Stomach (tissue), 8 donors: ENCODE measurements at regions not wholly inside any gene's neighbourhood (a gene's known extent, or its start where the extent isn't known, plus 50 kb on each side); places are given as distances from the start of the nearest gene placed in this dataset.

ENCODE experiments used
- DNase-seq, 2 donors: peaks; one replicate each; pipeline versions ENCODE4 v3.0.0 to v3.0.0-alpha.2; 2013 to 2019
- H3K27ac ChIP-seq, 5 donors: fragments of 200-600 bp in 4 of 5; sonication (generic) in 4 of 5; one replicate each; pipeline ENCODE4 v1.5.1; 2013 to 2019; ENCODE audit warnings: mild to moderate bottlenecking in 1 of 5, moderate library complexity in 1 of 5
- H3K27me3 ChIP-seq, 3 donors: fragments of 200-600 bp; sonication (generic); one replicate each; pipeline ENCODE4 v1.5.1; 2017 to 2019; ENCODE audit warnings: mixed run types in 1 of 3
- H3K36me3 ChIP-seq, 4 donors: fragments of 200-600 bp; sonication (generic); 1 replicate in 3 of 4; 2 replicates in 1 of 4; pipeline ENCODE4 v1.5.1; 2016 to 2019
- H3K4me1 ChIP-seq, 4 donors: fragments of 200-600 bp; sonication (generic); one replicate each; pipeline ENCODE4 v1.5.1; 2016 to 2019
- H3K4me3 ChIP-seq, 4 donors: fragments of 200-600 bp; sonication (generic) in 3 of 4; one replicate each; pipeline ENCODE4 v1.5.1; 2016 to 2019; ENCODE audit warnings: mild to moderate bottlenecking in 1 of 4
- H3K9me3 ChIP-seq, 4 donors: fragments of 200-600 bp; sonication (generic); one replicate each; pipeline ENCODE4 v1.5.1; 2016 to 2019
- CTCF ChIP-seq, 7 experiments: fragments of 450-650 bp in 4 of 7; fragments of 200-600 bp in 3 of 7; sonication (generic) in 3 of 7; IDR thresholded peaks; one replicate each; pipeline ENCODE4 v1.5.1; 2016 to 2019; ENCODE audit warnings: antibody characterized with exemption in 7 of 7, control low read depth in 2 of 7, mild to moderate bottlenecking in 1 of 7
- EP300 ChIP-seq: sonication (generic); formaldehyde crosslinking; IDR thresholded peaks from one replicate; pipeline ENCODE4 v1.6.1; 2017; ENCODE audit warnings: antibody characterized with exemption
- POLR2A ChIP-seq, 4 donors: fragments of 450-650 bp; IDR thresholded peaks; one replicate each; pipeline ENCODE4 v1.6.1; 2016; ENCODE audit warnings: antibody characterized with exemption in 4 of 4, control low read depth in 2 of 4, mild to moderate bottlenecking in 1 of 4, moderate library complexity in 1 of 4
- POLR2AphosphoS5 ChIP-seq, 3 donors: sonication (generic); formaldehyde crosslinking; IDR thresholded peaks; one replicate each; pipeline ENCODE4 v1.6.1; 2016; ENCODE audit warnings: antibody characterized with exemption in 3 of 3
- WGBS, 5 donors: extraction: QIAGEN DNeasy Blood & Tissue Kit in 3 of 5; methylation state at CpG; one replicate each; pipeline versions ENCODE4 v1.1.5 to v1.1.7; 2013 to 2018; 5-methylcytosine and 5-hydroxymethylcytosine counted together
- intact Hi-C: fragments of 100-400 bp; cut with DNase I; formaldehyde crosslinking; loops from one replicate; pipeline ENCODE4 v1.15.1; 2023; ENCODE audit warnings: low total_unique reads
- donor health status: healthy with polysubstance abuse.
- donor health status: Bipolar disorder and iron deficiency.
- donor health status: healthy.

GRCh38 chr1:30420519-30421050 is 302.8 kb downstream of the MATN1 start:
- 58 to 76% (median 74%) methylated on average over 7 of the region's 7 CpGs for WGBS, 5 donors
- no peak for DNase-seq

DNA sequence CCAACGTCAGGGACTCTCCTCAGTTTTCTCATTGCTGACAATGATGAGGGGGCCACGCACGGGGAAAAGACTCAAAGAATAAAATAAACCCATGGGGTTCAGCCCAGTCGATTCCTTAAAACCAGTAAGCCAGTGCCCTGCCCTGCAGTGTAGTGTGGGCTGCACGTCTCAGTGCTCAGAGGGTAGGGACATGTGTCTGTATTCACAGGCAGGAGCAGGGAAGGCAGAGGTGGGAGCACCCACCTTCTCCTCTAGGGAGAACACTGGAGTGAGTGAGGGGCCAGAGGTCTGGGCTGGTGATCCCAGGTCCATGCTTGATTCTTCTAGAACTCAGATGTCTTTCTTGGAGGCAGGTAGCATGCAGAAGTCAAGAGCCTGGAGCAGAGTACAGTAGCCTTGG is 303.6 kb downstream of the MATN1 start:
- peaks cover 0 to 43% (median 8%) of the 10 kb centered on the region in 3 donors for H3K27me3 ChIP-seq
- H3K9me3 ChIP-seq: no peaks in the 10 kb centered on the region
- no peaks in the 10 kb centered on the region for H3K36me3 ChIP-seq
- 62 to 76% (median 68%) methylated on average over 5 of the region's 5 CpGs for WGBS, 5 donors
- TF ChIP-seq POLR2A (IDR thresholded peaks at IDR 0.05): no peak
- TF ChIP-seq EP300: no peak
- TF ChIP-seq POLR2AphosphoS5 (IDR thresholded peaks at IDR 0.05): no peak
- no peak for TF ChIP-seq CTCF (IDR thresholded peaks at IDR 0.05)
- H3K4me1 ChIP-seq: no peaks in the 10 kb centered on the region
- no peak for DNase-seq
- H3K27ac ChIP-seq: no peak overlapping the region
- intact Hi-C loops: no loop called here
- no peak overlapping the region for H3K4me3 ChIP-seq

More at GRCh38 chr1:30420519-30421050, 302.8 kb downstream of the MATN1 start:
- TF ChIP-seq POLR2AphosphoS5 (IDR thresholded peaks at IDR 0.05): no peak
- no peak for TF ChIP-seq EP300
- no peak for TF ChIP-seq CTCF (IDR thresholded peaks at IDR 0.05)
- TF ChIP-seq POLR2A (IDR thresholded peaks at IDR 0.05): no peak
- no peak overlapping the region for H3K4me3 ChIP-seq
- no peaks in the 10 kb centered on the region for H3K9me3 ChIP-seq
- peaks cover 0 to 43% (median 8%) of the 10 kb centered on the region in 3 donors for H3K27me3 ChIP-seq
- H3K4me1 ChIP-seq: no peaks in the 10 kb centered on the region
- no peak overlapping the region for H3K27ac ChIP-seq
- H3K36me3 ChIP-seq: no peaks in the 10 kb centered on the region
- intact Hi-C loops: no loop called here

DNA sequence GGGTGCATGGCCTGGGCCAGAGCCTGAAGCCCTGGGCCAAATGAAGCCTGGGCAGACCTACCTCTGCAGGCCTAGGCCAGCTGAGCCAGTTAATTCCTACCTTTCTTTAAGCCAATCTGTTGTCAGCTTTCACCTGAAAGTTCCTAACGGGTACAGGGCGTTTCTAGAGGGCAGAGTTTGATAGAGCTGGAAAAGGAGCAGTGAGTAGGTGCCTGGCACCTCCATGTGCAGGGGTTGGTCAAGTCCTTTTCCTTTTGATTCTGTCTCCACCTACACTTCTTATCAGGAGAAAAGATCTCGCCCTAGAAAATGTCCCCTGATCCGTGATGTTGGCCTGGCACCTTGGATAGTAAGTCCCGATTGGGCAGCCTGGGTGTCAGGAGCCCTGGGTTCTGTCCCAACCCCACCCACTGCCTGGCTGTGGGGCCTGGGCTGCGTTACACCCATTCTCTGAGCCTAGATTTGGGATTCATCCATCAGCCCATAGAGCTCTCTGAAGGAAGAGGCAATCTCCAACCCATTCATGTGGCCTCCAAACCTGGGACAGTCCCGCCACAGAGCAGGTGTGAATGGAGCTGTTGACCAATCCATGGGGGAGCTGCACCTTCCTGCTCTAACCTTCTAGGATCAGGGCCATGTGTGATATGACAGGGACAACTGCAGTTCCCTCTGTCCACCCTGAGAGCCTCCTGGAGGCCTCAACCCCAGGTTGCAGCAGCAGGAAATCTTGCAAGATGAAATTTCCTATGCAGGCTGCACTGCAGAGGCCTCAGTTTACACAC is 304.3 kb downstream of the MATN1 start:
- Histone ChIP-seq H3K4me3 (no peak overlapping the region), H3K27me3 (peaks cover 0 to 45% (median 8%) of the 10 kb centered on the region in 3 donors), H3K27ac (no peak overlapping the region), H3K9me3 (no peaks in the 10 kb centered on the region), H3K4me1 (no peaks in the 10 kb centered on the region), H3K36me3 (no peaks in the 10 kb centered on the region)
- DNase-seq: no peak
- WGBS, 5 donors: 59 to 75% (median 71%) methylated on average over 7 of the region's 7 CpGs
- TF ChIP-seq CTCF (IDR thresholded peaks at IDR 0.05) (no peak), EP300 (no peak), POLR2A (IDR thresholded peaks at IDR 0.05) (no peak), POLR2AphosphoS5 (IDR thresholded peaks at IDR 0.05) (no peak)
- intact Hi-C loops: no loop called here

DNA sequence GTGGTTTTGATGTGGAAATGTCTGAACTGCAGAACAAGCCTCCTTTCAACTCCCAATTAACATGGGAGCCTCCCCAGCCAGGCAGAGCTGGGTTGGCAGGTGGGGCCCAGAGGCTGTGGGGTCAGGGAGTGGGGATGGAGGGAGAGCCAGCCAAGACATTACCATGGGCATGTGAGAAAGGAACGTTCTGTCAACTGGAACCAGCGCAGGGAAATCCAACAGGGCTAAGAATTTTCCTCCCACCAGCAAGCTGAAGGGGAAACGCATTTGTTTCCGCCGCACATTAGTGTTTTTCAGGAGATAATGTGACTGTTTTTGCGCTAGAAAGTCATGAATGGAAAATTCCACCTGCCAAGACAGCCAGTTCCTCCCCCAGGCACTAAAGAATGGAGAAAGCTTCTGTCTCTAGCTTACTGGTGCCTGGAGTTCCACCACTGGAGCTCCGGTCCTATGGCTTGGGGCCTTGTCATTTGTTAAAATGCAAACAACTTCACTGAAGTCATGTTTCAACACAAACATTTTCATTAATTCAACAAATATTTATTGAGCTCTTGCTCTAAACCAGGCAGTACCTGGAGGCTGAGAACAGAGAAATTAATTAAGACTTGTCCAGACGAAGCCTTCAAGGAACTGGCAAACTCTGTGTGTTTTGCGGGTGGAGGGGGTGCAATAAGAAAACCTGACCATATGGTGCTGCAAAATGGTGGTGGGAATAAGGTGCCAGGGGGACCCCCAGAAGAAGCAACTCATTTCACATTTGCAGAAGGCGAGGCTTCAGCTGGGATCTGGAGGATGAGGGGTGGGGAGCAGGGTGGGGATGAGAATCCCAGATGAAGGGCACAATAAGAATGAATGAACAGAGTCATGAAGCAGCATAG is 305.1 kb downstream of the MATN1 start:
- no peaks in the 10 kb centered on the region for H3K4me1 ChIP-seq
- 65 to 76% (median 68%) methylated on average over 10 of the region's 10 CpGs for WGBS, 5 donors
- H3K27ac ChIP-seq: no peak overlapping the region
- intact Hi-C loops: no loop called here
- DNase-seq: no peak
- TF ChIP-seq CTCF (IDR thresholded peaks at IDR 0.05): no peak
- no peak for TF ChIP-seq EP300
- TF ChIP-seq POLR2AphosphoS5 (IDR thresholded peaks at IDR 0.05): no peak
- TF ChIP-seq POLR2A (IDR thresholded peaks at IDR 0.05): no peak
- H3K27me3 ChIP-seq: peaks cover 0 to 39% (median 8%) of the 10 kb centered on the region in 3 donors
- H3K9me3 ChIP-seq: no peaks in the 10 kb centered on the region
- no peaks in the 10 kb centered on the region for H3K36me3 ChIP-seq
- H3K4me3 ChIP-seq: no peak overlapping the region
